GM23248 (cell line): ENCODE measurements at regions not wholly inside any gene's neighbourhood (a gene's known extent, or its start where the extent isn't known, plus 50 kb on each side); places are given as distances from the start of the nearest gene placed in this dataset.

Experiments used
- EZH2 ChIP-seq: fragments of 200-600 bp; sonication (generic); IDR thresholded peaks from 2 replicates; pipeline ENCODE4 v1.6.1; 2018; ENCODE audit warnings: antibody characterized with exemption, mild to moderate bottlenecking; ENCODE audit not compliant: insufficient read depth, poor library complexity, severe bottlenecking
- EZH2phosphoT487 ChIP-seq: fragments of 200-600 bp; sonication (generic); IDR thresholded peaks from 2 replicates; pipeline ENCODE4 v1.6.1; 2018; ENCODE audit warnings: antibody characterized with exemption, moderate library complexity, mild to moderate bottlenecking, low read depth; ENCODE audit not compliant: insufficient read depth

GRCh38 chr12:108449478-108449877, 65.6 kb upstream of the FICD start:
- TF ChIP-seq EZH2, result no peak
- no peak for TF ChIP-seq EZH2phosphoT487
